ENCODE measurements at regions not wholly inside any gene's neighbourhood (a gene's known extent, or its start where the extent isn't known, plus 50 kb on each side); places are given as distances from the start of the nearest gene placed in this dataset.

GRCh38 chr21:43358940-43359822, 67.8 kb downstream of the SIK1 start:
- TF ChIP-seq FOSL1 (IDR thresholded peaks at IDR 0.05; ENCODE audit: low read depth) (no peak), CTCF (IDR thresholded peaks at IDR 0.05 in 2 of 3, conservative IDR thresholded peaks at IDR 0.05 in 1 of 3; ENCODE audit: borderline replicate concordance in 1 of 3, insufficient read depth in 1 of 3, low read depth in 2 of 3, low read length in 2 of 3) (no peak), EZH2 (IDR thresholded peaks at IDR 0.05) (no peak), TCF7L2 (IDR thresholded peaks at IDR 0.05; ENCODE audit: borderline replicate concordance, extremely low read depth, insufficient read depth, insufficient read length) (no peak), RAD21 (IDR thresholded peaks at IDR 0.05; ENCODE audit: low read depth) (no peak), ZFX (IDR thresholded peaks at IDR 0.05) (no peak), POLR2AphosphoS5 (IDR thresholded peaks at IDR 0.05; ENCODE audit: low read depth, low read length) (no peak), POLR2A (IDR thresholded peaks at IDR 0.05; ENCODE audit: borderline replicate concordance, extremely low read depth, insufficient read depth, insufficient read length) (no peak), EGR1 (IDR thresholded peaks at IDR 0.05; ENCODE audit: low read depth) (no peak), SP1 (IDR thresholded peaks at IDR 0.05; ENCODE audit: low read depth) (no peak), MAX (IDR thresholded peaks at IDR 0.05) (no peak), ELF1 (IDR thresholded peaks at IDR 0.05; ENCODE audit: borderline replicate concordance, low read depth) (no peak)
- TF ChIP-seq, protein P1, sequence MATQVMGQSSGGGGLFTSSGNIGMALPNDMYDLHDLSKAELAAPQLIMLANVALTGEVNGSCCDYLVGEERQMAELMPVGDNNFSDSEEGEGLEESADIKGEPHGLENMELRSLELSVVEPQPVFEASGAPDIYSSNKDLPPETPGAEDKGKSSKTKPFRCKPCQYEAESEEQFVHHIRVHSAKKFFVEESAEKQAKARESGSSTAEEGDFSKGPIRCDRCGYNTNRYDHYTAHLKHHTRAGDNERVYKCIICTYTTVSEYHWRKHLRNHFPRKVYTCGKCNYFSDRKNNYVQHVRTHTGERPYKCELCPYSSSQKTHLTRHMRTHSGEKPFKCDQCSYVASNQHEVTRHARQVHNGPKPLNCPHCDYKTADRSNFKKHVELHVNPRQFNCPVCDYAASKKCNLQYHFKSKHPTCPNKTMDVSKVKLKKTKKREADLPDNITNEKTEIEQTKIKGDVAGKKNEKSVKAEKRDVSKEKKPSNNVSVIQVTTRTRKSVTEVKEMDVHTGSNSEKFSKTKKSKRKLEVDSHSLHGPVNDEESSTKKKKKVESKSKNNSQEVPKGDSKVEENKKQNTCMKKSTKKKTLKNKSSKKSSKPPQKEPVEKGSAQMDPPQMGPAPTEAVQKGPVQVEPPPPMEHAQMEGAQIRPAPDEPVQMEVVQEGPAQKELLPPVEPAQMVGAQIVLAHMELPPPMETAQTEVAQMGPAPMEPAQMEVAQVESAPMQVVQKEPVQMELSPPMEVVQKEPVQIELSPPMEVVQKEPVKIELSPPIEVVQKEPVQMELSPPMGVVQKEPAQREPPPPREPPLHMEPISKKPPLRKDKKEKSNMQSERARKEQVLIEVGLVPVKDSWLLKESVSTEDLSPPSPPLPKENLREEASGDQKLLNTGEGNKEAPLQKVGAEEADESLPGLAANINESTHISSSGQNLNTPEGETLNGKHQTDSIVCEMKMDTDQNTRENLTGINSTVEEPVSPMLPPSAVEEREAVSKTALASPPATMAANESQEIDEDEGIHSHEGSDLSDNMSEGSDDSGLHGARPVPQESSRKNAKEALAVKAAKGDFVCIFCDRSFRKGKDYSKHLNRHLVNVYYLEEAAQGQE (IDR thresholded peaks at IDR 0.05; ENCODE audit: low read depth): no peak

Measured in HCT116 (cell line).